GM12878 (cell line): ENCODE measurements at regions not wholly inside any gene's neighbourhood (a gene's known extent, or its start where the extent isn't known, plus 50 kb on each side); places are given as distances from the start of the nearest gene placed in this dataset.
A peak's percentile ranks its signal among the peaks of the same experiment; 100 is the strongest.

Experiments used
- BHLHE40 ChIP-seq, 2 experiments: fragments of 450-650 bp in 1 of 2; IDR thresholded peaks; 2 replicates each; pipeline ENCODE4 v1.6.1; 2011 to 2017; ENCODE audit warnings: low read depth in 2 of 2, borderline replicate concordance in 1 of 2, improper control_type of control experiment in 1 of 2, low read length in 1 of 2, mild to moderate bottlenecking in 1 of 2
- HCFC1 ChIP-seq: fragments of 150-350 bp; IDR thresholded peaks from 2 replicates; pipeline ENCODE4 v1.6.1; 2014; ENCODE audit warnings: low read length
- TAF1 ChIP-seq: IDR thresholded peaks from 2 replicates; pipeline ENCODE4 v1.6.1; 2011; ENCODE audit warnings: mild to moderate bottlenecking, low read depth, low read length, borderline replicate concordance
- TF ChIP-seq, protein P1 (sequence below), 3 experiments: IDR thresholded peaks in 2 of 3; conservative IDR thresholded peaks in 1 of 3; 2 replicates each; pipeline ENCODE4 v1.5.1; 2011; ENCODE audit warnings: low read depth in 3 of 3, low read length in 3 of 3, mild to moderate bottlenecking in 3 of 3, control low read depth in 2 of 3, moderate library complexity in 2 of 3, inconsistent platforms in 1 of 3, mixed read lengths in 1 of 3; ENCODE audit not compliant: control insufficient read depth in 2 of 3, insufficient read depth in 1 of 3; ENCODE audit errors: extremely low read depth in 1 of 3

DNA sequence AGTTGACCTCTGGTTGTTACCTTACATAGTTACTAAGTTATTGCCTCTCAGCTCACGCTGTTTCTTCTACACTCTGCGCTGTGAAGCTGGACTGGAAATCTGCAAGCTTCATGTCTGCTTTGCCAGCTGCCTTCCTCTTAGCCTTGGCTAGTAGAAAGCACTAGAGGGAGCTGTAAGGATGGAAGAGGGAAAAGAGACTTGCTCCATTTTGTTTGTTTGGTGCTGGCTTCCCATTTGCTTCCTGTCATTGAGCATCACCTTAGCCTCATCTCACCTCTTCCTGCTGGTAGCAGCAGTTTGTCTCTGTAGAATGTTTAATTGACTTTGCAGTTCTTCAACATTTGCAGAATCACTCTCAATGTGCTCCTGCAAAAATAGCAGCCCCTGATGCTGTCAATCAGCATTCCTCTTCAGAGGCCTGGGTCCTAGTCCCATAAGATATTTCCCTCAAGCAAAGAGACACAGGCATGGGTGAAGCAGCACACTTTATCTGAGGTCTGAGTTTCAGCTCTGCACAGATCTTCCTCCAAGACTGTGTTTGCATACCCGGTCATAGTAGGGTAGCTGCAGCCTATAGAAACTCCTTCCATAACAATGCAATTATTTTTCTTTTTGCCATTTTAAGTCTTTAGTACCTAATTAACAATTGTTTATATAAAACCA, 302.2 kb upstream of the EPHA7 start:
- no peak for TF ChIP-seq BHLHE40 (IDR thresholded peaks at IDR 0.05; ENCODE audit: borderline replicate concordance in 1 of 2, low read depth in 2 of 2, low read length in 1 of 2)
- TF ChIP-seq, protein P1, sequence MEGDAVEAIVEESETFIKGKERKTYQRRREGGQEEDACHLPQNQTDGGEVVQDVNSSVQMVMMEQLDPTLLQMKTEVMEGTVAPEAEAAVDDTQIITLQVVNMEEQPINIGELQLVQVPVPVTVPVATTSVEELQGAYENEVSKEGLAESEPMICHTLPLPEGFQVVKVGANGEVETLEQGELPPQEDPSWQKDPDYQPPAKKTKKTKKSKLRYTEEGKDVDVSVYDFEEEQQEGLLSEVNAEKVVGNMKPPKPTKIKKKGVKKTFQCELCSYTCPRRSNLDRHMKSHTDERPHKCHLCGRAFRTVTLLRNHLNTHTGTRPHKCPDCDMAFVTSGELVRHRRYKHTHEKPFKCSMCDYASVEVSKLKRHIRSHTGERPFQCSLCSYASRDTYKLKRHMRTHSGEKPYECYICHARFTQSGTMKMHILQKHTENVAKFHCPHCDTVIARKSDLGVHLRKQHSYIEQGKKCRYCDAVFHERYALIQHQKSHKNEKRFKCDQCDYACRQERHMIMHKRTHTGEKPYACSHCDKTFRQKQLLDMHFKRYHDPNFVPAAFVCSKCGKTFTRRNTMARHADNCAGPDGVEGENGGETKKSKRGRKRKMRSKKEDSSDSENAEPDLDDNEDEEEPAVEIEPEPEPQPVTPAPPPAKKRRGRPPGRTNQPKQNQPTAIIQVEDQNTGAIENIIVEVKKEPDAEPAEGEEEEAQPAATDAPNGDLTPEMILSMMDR (IDR thresholded peaks at IDR 0.05 in 2 of 3, conservative IDR thresholded peaks at IDR 0.05 in 1 of 3; ENCODE audit: control insufficient read depth in 2 of 3, extremely low read depth in 1 of 3, insufficient read depth in 1 of 3, low read depth in 3 of 3, low read length in 3 of 3), result peak in 2 of 3 experiments; percentile 15 to 26; a peak in 2 of 6 replicates
- TF ChIP-seq HCFC1, result no peak
- TF ChIP-seq TAF1, result no peak
